LNCaP clone FGC (cell line): ENCODE measurements at regions not wholly inside any gene's neighbourhood (a gene's known extent, or its start where the extent isn't known, plus 50 kb on each side); places are given as distances from the start of the nearest gene placed in this dataset.

ENCODE experiments used
- DNase-seq: peaks from one replicate; pipeline ENCODE4 v3.0.0-alpha.2; 2011; ENCODE audit warnings: low read depth
- H3K4me3 ChIP-seq: 2 replicates; pipeline ENCODE4 v1.5.1; 2011; ENCODE audit warnings: mild to moderate bottlenecking, low read depth, low read length, control low read depth
- CTCF ChIP-seq: IDR thresholded peaks from 2 replicates; pipeline ENCODE4 v1.5.1; 2012; ENCODE audit warnings: mild to moderate bottlenecking; ENCODE audit not compliant: control insufficient read depth, insufficient read depth; ENCODE audit errors: extremely low read depth

- no peak for TF ChIP-seq CTCF
- H3K4me3 ChIP-seq = no peak overlapping the region
- DNase-seq = no peak
These were observed 471.8 kb downstream of the TFAP2A start for GRCh38 chr6:9943026-9943425.

- TF ChIP-seq CTCF = no peak
- H3K4me3 ChIP-seq = no peak overlapping the region
- no peak for DNase-seq
These were observed 472.7 kb downstream of the TFAP2A start for GRCh38 chr6:9942131-9942530.

- no peak for DNase-seq
- no peak for TF ChIP-seq CTCF
- no peak overlapping the region for H3K4me3 ChIP-seq
These were observed 476.1 kb downstream of the TFAP2A start for GRCh38 chr6:9938801-9939200.

- no peak overlapping the region for H3K4me3 ChIP-seq
- DNase-seq = no peak
- no peak for TF ChIP-seq CTCF
These were observed 477.7 kb downstream of the TFAP2A start for GRCh38 chr6:9937031-9937763.

- no peak overlapping the region for H3K4me3 ChIP-seq
- no peak for DNase-seq
- no peak for TF ChIP-seq CTCF
These were observed 478.3 kb downstream of the TFAP2A start for GRCh38 chr6:9936551-9936950.

GRCh38 chr6:9933677-9934076, 481.2 kb downstream of the TFAP2A start:
- DNase-seq = no peak
- H3K4me3 ChIP-seq = no peak overlapping the region
- no peak for TF ChIP-seq CTCF

GRCh38 chr6:9927275-9927674, 487.6 kb downstream of the TFAP2A start:
- no peak overlapping the region for H3K4me3 ChIP-seq
- no peak for DNase-seq
- no peak for TF ChIP-seq CTCF
